Activated T-cell treated with anti-CD3 and anti-CD28 coated beads, Interleukin-2, amount 50 U/mL, for 72 hours (primary cell): ENCODE measurements at regions not wholly inside any gene's neighbourhood (a gene's known extent, or its start where the extent isn't known, plus 50 kb on each side); places are given as distances from the start of the nearest gene placed in this dataset.

Experiments
- ATAC-seq, 2 donors: fragments of 150-1000 bp; cut with Tn5 transposase; replicated peaks in 1 of 2; 2 replicates each; pipeline ENCODE4 v1.10.0; 2021; ENCODE audit warnings: moderate library complexity in 2 of 2, mild to moderate bottlenecking in 1 of 2
- DNase-seq, 2 donors: peaks; one replicate each; pipeline ENCODE4 v3.0.0; 2021 to 2022; ENCODE audit warnings: mixed read lengths in 1 of 2
- H3K27ac Mint-ChIP-seq: one replicate; pipeline ENCODE4 v1.8.0; 2022; ENCODE audit warnings: mild to moderate bottlenecking, moderate library complexity, mixed read lengths
- H3K27me3 Mint-ChIP-seq: one replicate; pipeline ENCODE4 v1.8.0; 2022; ENCODE audit warnings: low read depth, mixed read lengths
- H3K36me3 Mint-ChIP-seq, 2 donors: one replicate each; pipeline ENCODE4 v1.8.0; 2022; ENCODE audit warnings: mixed read lengths in 2 of 2, mild to moderate bottlenecking in 1 of 2; ENCODE audit not compliant: insufficient read depth in 2 of 2
- H3K4me1 Mint-ChIP-seq: one replicate; pipeline ENCODE4 v1.8.0; 2022; ENCODE audit warnings: low read depth, mixed read lengths
- H3K4me3 Mint-ChIP-seq, 2 donors: one replicate each; pipeline ENCODE4 v1.8.0; 2022; ENCODE audit warnings: mild to moderate bottlenecking in 2 of 2, mixed read lengths in 2 of 2, moderate library complexity in 2 of 2
- H3K9me3 Mint-ChIP-seq, 2 donors: one replicate each; pipeline ENCODE4 v1.8.0; 2022; ENCODE audit warnings: mixed read lengths in 2 of 2

DNA sequence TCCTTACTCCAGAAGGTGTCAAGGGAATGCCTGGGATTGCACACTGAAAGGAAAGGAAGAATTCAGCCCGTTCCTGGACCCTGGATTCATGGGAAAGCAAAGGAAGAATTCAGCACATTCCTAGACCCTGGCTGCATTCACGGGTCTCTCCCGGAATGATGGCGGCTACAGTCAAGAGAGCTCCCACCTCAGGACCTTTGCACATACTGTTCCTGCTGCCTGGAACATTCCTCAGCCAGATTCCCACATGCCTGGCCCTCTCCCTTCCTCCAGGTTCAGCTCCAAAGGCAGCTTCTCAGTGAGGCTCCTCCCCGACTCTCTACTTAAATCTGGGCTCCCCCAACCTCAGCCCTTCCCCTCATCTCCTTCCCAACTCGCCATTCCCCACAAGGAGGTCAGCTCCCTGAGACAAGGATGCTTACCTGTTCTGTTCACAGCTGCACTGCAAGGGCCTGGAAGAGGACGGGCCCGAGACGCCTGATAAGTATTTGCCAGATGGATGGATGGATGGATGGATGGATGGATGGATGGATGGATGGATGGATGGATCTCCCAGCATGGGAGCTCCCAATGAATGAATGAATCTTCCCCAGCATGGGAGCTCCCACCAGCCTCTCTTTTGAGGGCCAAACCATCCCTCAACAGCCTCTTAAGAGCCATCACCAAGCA is 77.4 kb downstream of the NCOR2 start:
- peaks cover 0 to 4% of the 10 kb centered on the region in 2 donors for H3K36me3 Mint-ChIP-seq
- DNase-seq, result no peak
- H3K27me3 Mint-ChIP-seq, result no peaks in the 10 kb centered on the region
- no peaks in the 10 kb centered on the region for H3K9me3 Mint-ChIP-seq
- H3K4me3 Mint-ChIP-seq, result no peak overlapping the region
- peaks cover 29% of the 10 kb centered on the region for H3K4me1 Mint-ChIP-seq
- no peak overlapping the region for H3K27ac Mint-ChIP-seq
- no peak for ATAC-seq

DNA sequence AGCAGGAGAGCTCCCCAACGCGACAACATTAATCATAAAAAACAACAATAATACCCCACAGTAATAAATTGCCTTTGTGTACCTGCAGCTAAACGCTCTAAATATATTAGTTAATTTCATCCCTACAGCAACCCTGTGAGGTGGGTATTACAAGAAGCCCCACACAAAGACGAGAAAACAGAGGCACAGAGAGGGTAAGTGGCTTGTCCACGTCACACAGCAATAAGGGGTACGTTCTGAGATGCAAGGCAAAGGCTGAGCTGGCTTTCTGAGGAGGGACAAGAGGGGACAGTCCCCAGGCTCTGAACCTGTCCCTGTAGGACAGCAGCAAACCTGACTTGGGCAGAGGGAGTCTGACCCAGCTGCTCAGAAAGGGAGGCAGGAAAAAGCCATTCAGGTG is 78.2 kb downstream of the NCOR2 start:
- peaks cover 27% of the 10 kb centered on the region for H3K4me1 Mint-ChIP-seq
- ATAC-seq (no peak), DNase-seq (no peak)
- peaks cover 0 to 4% of the 10 kb centered on the region in 2 donors for H3K36me3 Mint-ChIP-seq
- no peak overlapping the region for H3K4me3 Mint-ChIP-seq
- no peaks in the 10 kb centered on the region for H3K27me3 Mint-ChIP-seq
- no peaks in the 10 kb centered on the region for H3K9me3 Mint-ChIP-seq
- H3K27ac Mint-ChIP-seq, result no peak overlapping the region

DNA sequence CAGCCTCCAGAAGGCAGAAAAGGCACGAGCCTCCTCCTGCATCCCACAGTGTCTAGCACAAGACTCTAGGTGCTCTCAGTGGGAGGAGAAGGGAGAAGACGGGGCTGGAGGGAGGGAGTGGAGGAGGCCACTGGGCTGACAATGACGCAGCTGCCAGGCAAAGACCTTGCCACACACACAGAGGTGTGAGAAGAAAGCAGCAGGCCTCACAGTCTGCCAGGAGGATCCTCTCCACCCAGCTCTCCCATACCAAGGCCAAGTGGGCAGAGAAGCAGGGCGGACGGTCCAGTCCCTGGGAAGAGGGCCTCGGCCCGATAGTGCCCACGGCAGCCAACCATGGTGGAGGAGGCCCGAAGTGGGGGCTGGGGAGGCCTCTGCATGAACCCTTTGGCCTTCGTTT is 78.9 kb downstream of the NCOR2 start:
- Mint-ChIP-seq H3K4me1 (peaks cover 25% of the 10 kb centered on the region), H3K4me3 (no peak overlapping the region), H3K27me3 (no peaks in the 10 kb centered on the region), H3K9me3 (no peaks in the 10 kb centered on the region), H3K27ac (no peak overlapping the region), H3K36me3 (peaks cover 0 to 2% of the 10 kb centered on the region in 2 donors)
- no peak for ATAC-seq
- DNase-seq, result no peak

DNA sequence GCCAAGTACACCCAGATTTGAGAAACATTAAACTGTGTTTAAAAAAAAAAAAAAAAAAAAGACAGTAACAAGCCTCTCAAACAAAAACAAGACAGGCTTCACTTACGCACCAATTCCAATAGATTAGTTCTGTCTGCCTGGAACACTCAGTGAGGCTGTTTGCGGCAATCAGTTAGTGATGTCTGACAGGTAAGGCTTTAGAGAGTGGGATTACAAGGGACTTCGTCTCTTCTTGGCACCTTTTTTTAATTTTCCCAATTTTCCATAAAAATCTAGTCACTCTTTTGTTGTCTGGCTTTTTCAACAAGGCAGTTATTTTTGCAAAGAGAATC is 79.6 kb downstream of the NCOR2 start:
- no peak overlapping the region for H3K4me3 Mint-ChIP-seq
- H3K36me3 Mint-ChIP-seq, result peaks cover 0 to 2% of the 10 kb centered on the region in 2 donors
- no peaks in the 10 kb centered on the region for H3K27me3 Mint-ChIP-seq
- no peak overlapping the region for H3K27ac Mint-ChIP-seq
- no peak for DNase-seq
- no peak for ATAC-seq
- H3K9me3 Mint-ChIP-seq, result no peaks in the 10 kb centered on the region
- H3K4me1 Mint-ChIP-seq, result peaks cover 18% of the 10 kb centered on the region

DNA sequence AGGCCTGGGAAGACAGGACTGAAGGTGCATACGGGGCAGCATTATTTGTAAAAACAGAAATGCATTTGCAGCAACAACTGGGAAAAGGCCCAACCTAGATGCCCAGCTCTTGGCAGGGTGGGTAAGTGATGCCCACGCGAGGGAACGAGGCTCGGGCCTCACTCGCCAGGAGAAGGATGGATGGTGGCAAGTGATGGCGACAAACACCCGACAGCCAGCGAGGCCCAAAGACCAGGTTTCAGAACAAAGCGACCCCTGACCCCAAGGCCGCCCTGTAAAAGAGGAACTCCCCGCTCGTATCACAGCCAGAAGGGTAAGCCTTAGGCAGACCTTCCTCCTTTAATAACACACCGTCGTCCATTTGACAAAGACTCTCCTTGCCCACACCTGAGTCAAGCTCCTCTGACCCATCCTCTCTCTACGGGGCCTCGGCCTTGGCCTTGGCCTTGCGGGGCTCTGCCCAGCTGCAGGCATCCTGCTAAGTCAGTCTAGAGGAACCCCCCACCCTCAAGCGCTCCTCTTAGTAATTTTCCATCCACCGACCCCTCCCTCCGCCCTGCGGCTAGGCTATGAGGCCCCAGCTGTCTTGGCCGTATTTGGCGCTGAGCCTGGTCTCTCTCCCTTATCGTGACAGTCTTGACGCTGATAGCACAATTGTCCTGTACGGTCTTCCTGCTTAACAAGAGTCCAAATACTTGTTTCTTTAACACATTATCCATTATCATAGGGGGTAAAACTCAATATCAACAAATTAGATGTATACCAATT is 80.2 kb downstream of the NCOR2 start:
- Mint-ChIP-seq H3K9me3 (no peaks in the 10 kb centered on the region), H3K27me3 (no peaks in the 10 kb centered on the region), H3K4me3 (no peak overlapping the region), H3K27ac (no peak overlapping the region), H3K4me1 (peaks cover 16% of the 10 kb centered on the region), H3K36me3 (peaks cover 0 to 2% of the 10 kb centered on the region in 2 donors)
- DNase-seq (no peak), ATAC-seq (no peak)

DNA sequence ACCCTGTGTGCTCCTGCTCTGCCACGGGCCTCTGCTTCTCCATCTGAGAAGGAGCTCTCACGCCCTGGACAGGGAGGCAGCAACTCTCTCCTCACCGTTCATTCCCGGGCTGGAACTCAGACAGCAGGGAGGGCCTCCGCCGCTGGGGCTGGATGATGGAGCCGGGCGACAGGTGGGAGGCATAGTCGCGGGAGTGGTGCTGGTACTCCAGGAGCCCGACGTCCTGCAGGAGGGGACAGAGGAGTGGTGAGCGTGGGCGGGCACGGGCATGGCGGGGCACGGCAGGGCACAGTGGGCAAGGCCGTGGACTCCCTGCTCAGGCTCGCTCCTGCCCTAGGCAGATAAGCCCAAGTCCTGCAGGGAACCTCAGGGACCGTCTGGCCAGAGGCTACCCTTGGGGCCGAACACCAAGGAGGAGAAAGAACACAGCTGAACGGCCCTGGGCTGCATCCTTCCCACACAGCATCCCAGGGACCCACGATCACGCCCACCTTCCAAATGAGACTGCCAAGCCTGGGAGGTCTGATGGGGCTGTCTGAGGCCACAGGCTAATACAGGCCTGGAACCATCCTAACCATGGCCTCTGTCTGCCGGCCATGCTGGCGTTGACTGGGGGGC is 81.0 kb downstream of the NCOR2 start:
- Mint-ChIP-seq H3K4me1 (peaks cover 21% of the 10 kb centered on the region), H3K27me3 (no peaks in the 10 kb centered on the region), H3K9me3 (no peaks in the 10 kb centered on the region), H3K27ac (no peak overlapping the region), H3K36me3 (peaks cover 1 to 5% of the 10 kb centered on the region in 2 donors), H3K4me3 (no peak overlapping the region)
- no peak for DNase-seq
- ATAC-seq, result no peak

DNA sequence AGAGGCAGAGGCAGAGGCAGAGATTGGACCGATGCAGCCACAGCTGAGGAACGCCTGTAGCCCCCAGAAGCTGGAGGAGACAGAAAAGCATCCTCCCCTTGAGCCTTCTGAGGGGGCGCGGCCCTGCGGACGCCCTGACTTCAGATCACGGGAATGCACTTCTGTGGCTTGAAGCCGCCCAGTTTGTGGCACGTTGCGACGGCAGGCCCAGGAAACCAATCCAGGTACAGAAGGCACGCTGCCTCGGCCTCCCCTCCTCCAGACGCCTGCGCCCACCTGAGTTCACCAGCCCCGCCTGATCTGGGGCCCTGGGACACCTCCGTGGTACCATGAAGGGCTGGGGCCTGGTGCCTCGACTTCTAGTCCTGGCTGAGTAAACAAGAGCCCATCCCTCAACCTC is 82.0 kb downstream of the NCOR2 start:
- Mint-ChIP-seq H3K36me3 (peaks cover 2 to 5% of the 10 kb centered on the region in 2 donors), H3K4me3 (no peak overlapping the region), H3K4me1 (peaks cover 32% of the 10 kb centered on the region), H3K27ac (no peak overlapping the region), H3K27me3 (no peaks in the 10 kb centered on the region), H3K9me3 (no peaks in the 10 kb centered on the region)
- ATAC-seq, result no peak
- no peak for DNase-seq

DNA sequence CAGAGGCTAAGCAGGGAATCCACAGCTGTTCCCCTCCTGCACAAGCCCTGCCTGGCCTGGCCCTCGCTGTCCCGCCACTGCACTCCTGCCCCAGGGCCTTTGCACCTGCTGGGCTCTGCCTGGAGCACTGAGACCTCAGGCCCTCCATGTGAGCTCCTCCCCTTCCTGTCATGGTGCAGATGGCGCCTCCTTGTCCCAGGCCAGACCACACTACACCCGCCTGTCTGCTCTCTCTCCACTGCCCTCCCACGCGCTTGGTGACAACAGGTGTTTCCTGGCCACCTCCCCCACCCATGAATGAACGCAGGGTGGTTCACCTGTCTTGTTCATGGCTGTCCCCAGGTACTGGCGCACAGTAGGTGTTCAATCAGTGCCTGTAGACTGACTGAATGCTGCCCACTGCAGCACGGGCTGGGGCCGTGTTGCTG is 82.9 kb downstream of the NCOR2 start:
- H3K9me3 Mint-ChIP-seq, result no peaks in the 10 kb centered on the region

DNA sequence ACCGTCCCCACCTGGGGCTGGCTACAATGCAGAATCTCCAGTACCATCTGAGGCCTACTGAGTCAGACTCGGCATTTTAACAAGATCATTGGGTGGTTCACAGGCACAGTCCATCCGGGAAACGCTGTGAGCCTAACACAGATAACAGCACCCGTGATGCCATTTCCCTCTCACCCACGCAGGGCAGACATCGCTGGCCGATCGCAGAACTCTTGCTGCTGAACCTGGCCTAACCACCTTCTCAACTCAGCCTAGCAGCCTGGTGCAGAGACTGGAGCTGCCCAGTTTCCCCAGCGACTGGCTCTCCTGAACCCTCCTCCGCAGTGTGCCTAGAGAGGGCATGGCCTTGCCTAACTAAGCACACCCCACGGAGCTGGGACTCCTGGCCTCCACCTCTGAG is 83.3 kb downstream of the NCOR2 start:
- ATAC-seq, result no peak
- no peak overlapping the region for H3K27ac Mint-ChIP-seq
- no peak for DNase-seq
- H3K27me3 Mint-ChIP-seq, result no peaks in the 10 kb centered on the region
- H3K36me3 Mint-ChIP-seq, result peaks cover 4 to 5% of the 10 kb centered on the region in 2 donors
- peaks cover 39% of the 10 kb centered on the region for H3K4me1 Mint-ChIP-seq
- H3K9me3 Mint-ChIP-seq, result no peaks in the 10 kb centered on the region
- H3K4me3 Mint-ChIP-seq, result no peak overlapping the region

More for the DNA sequence above, 82.9 kb downstream of the NCOR2 start:
- ATAC-seq (no peak), DNase-seq (no peak)
- no peaks in the 10 kb centered on the region for H3K27me3 Mint-ChIP-seq
- H3K36me3 Mint-ChIP-seq, result peaks cover 2 to 5% of the 10 kb centered on the region in 2 donors
- peaks cover 35% of the 10 kb centered on the region for H3K4me1 Mint-ChIP-seq
- no peak overlapping the region for H3K4me3 Mint-ChIP-seq
- no peak overlapping the region for H3K27ac Mint-ChIP-seq

DNA sequence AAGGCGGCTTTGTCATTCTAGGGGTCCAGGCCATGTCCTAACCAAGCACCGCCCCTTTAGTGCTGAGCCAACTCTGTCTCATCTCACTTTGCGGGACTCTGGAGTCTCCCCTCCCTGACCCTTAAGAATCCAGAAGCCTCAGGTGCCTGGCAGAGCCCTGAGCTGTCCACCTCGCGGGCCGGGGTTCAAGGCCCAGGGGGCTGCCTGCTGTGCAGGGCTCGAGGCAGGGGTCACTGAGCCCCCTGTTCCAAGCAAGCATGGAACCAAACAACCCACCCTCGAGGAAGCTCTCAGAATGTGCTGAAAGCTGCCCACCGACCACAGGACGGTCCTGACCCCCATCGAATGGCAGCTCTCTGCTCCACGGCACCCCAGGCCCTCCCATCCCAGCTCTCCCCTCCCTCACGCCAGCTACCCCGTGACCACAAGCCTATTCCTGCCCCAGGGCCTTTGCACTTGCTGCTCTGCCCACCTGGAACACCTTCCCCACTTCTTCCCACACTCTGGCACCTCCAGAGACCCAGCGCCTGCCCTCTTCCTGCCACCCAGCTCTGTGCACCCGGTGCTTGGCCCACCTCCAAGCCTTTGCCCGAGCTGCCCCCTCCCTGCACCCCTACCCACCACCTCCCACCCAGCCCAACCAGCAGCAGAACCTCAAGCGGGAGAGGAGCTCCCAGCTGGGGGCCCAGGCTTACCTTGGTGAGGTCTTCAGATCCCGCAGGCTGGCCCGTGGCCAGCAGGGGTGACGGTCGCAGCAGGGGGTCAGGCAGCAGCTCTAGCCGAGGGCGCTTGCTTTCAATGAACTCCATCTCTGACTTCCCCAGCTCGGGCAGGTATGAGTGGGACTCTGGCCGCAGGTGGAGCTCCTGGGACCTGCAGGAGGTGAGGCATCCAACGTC is 84.3 kb downstream of the NCOR2 start:
- no peaks in the 10 kb centered on the region for H3K27me3 Mint-ChIP-seq
- peaks cover 39% of the 10 kb centered on the region for H3K4me1 Mint-ChIP-seq
- ATAC-seq (no peak), DNase-seq (no peak)
- no peaks in the 10 kb centered on the region for H3K9me3 Mint-ChIP-seq
- H3K27ac Mint-ChIP-seq, result no peak overlapping the region
- H3K36me3 Mint-ChIP-seq, result peaks cover 8 to 10% of the 10 kb centered on the region in 2 donors
- no peak overlapping the region for H3K4me3 Mint-ChIP-seq

DNA sequence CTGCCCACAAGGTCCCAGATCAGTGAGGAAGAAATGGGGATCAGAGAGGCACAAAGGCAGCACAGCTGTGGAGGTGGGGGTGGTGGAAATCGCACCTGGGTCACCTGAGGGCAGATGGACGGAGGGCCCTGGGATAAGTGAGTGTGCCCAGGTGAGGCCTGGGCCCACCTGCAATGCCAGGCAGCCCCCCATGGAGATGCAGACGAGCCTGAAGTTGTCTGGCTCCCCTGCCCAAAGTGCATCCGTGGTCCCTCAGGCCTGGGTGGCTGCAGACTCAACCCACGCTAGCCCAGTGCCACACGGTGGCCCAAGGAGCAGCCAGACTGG is 84.9 kb downstream of the NCOR2 start:
- H3K9me3 Mint-ChIP-seq, result no peaks in the 10 kb centered on the region
- no peak for DNase-seq
- no peak overlapping the region for H3K4me3 Mint-ChIP-seq
- no peak overlapping the region for H3K27ac Mint-ChIP-seq
- peaks cover 45% of the 10 kb centered on the region for H3K4me1 Mint-ChIP-seq
- ATAC-seq, result no peak
- H3K36me3 Mint-ChIP-seq, result peaks cover 8 to 14% of the 10 kb centered on the region in 2 donors
- H3K27me3 Mint-ChIP-seq, result no peaks in the 10 kb centered on the region

DNA sequence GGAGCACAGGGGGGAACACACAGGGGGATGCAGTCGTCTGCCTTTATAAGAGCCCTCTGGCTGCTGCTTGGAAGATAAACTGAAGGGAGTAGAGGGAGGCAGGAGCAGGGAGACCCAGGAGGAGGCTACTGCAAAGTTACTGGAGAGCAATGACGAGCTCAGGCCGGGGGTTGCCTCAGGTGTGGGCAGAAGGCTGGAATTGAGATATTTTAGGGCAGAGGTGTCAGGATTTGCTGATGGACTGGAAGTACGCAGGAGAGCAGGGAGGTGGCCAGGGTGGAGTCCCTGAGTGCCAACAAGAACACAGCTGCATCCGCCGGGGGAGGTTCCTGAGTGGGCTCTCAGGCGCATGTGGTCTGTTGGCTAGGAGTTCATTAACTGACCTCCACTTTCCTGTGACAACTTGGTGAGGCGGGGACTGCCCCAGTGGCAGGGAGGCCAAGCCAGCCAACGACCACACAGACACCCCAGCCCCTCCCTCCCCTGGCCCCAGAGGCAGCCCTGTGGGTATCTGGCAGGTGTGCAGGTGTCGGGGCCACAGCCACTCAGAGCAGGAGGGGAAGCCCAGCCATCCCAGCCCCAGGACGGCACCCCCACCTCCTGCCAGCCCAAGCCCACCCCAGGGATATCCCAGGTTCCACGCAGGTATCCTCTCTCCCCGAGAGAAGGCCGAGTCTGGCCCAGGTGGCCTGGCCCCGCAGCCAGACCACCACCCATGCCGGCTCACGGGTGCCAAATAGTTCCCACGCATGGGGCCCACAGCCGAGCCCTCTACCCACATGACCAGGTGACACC is 85.4 kb downstream of the NCOR2 start:
- Mint-ChIP-seq H3K4me1 (peaks cover 47% of the 10 kb centered on the region), H3K36me3 (peaks cover 8 to 20% of the 10 kb centered on the region in 2 donors), H3K27ac (no peak overlapping the region), H3K27me3 (no peaks in the 10 kb centered on the region), H3K9me3 (peaks cover 0 to 1% of the 10 kb centered on the region in 2 donors), H3K4me3 (no peak overlapping the region)
- ATAC-seq, result no peak
- DNase-seq, result no peak
